Ishikawa (cell line): ENCODE measurements at regions not wholly inside any gene's neighbourhood (a gene's known extent, or its start where the extent isn't known, plus 50 kb on each side); places are given as distances from the start of the nearest gene placed in this dataset.

Experiments
- CEBPB ChIP-seq: IDR thresholded peaks from 2 replicates; pipeline ENCODE4 v1.6.1; 2012
- CREB1 ChIP-seq: IDR thresholded peaks from 2 replicates; pipeline ENCODE4 v1.6.1; 2012; ENCODE audit warnings: low read depth
- EGR1 ChIP-seq: IDR thresholded peaks from 2 replicates; pipeline ENCODE4 v1.6.1; 2012
- EP300 ChIP-seq: IDR thresholded peaks from 2 replicates; pipeline ENCODE4 v1.6.1; 2012; ENCODE audit warnings: borderline replicate concordance
- FOXM1 ChIP-seq: IDR thresholded peaks from 2 replicates; pipeline ENCODE4 v1.6.1; 2012; ENCODE audit warnings: low read depth, borderline replicate concordance
- MAX ChIP-seq: IDR thresholded peaks from 2 replicates; pipeline ENCODE4 v1.6.1; 2012
- NFIC ChIP-seq: IDR thresholded peaks from 2 replicates; pipeline ENCODE4 v1.6.1; 2012
- RAD21 ChIP-seq: IDR thresholded peaks from 2 replicates; pipeline ENCODE4 v1.6.1; 2012; ENCODE audit warnings: low read depth
- REST ChIP-seq: IDR thresholded peaks from 2 replicates; pipeline ENCODE4 v1.6.1; 2012; ENCODE audit warnings: low read depth, mild to moderate bottlenecking
- TAF1 ChIP-seq: IDR thresholded peaks from 2 replicates; pipeline ENCODE4 v1.6.1; 2012; ENCODE audit warnings: low read depth, mild to moderate bottlenecking
- TCF12 ChIP-seq: IDR thresholded peaks from 2 replicates; pipeline ENCODE4 v1.6.1; 2012; ENCODE audit warnings: low read depth
- TEAD4 ChIP-seq: IDR thresholded peaks from 2 replicates; pipeline ENCODE4 v1.6.1; 2012
- USF1 ChIP-seq: IDR thresholded peaks from 2 replicates; pipeline ENCODE4 v1.6.1; 2012
- YY1 ChIP-seq: IDR thresholded peaks from 2 replicates; pipeline ENCODE4 v1.6.1; 2012; ENCODE audit warnings: low read depth
- ZBTB7A ChIP-seq: IDR thresholded peaks from 2 replicates; pipeline ENCODE4 v1.6.1; 2012; ENCODE audit warnings: low read depth

GRCh38 chr6:105988321-105988720 is 97.8 kb upstream of the PRDM1 start:
- TF ChIP-seq TAF1, result no peak
- no peak for TF ChIP-seq REST
- TF ChIP-seq ZBTB7A, result no peak
- TF ChIP-seq CREB1, result no peak
- TF ChIP-seq CEBPB, result no peak
- TF ChIP-seq MAX, result no peak
- no peak for TF ChIP-seq USF1
- TF ChIP-seq YY1, result no peak
- TF ChIP-seq TCF12, result no peak
- no peak for TF ChIP-seq EP300
- TF ChIP-seq NFIC, result no peak
- no peak for TF ChIP-seq FOXM1

- TF ChIP-seq RAD21, result no peak
- TF ChIP-seq TCF12, result no peak
- no peak for TF ChIP-seq CEBPB
- TF ChIP-seq EGR1, result no peak
- TF ChIP-seq NFIC, result no peak
- no peak for TF ChIP-seq CREB1
Observed at GRCh38 chr6:105987516-105987915, 98.6 kb upstream of the PRDM1 start.

- TF ChIP-seq NFIC (no peak), FOXM1 (no peak), CREB1 (no peak), EGR1 (no peak), ZBTB7A (no peak), YY1 (no peak), CEBPB (no peak), REST (no peak), RAD21 (no peak), USF1 (no peak), TCF12 (no peak)
Observed at GRCh38 chr6:105986998-105987397, 99.1 kb upstream of the PRDM1 start.

- no peak for TF ChIP-seq MAX
- no peak for TF ChIP-seq RAD21
- no peak for TF ChIP-seq TAF1
- TF ChIP-seq ZBTB7A, result no peak
- no peak for TF ChIP-seq EP300
- no peak for TF ChIP-seq EGR1
- no peak for TF ChIP-seq USF1
Observed at GRCh38 chr6:105985816-105986632, 100.1 kb upstream of the PRDM1 start.

- TF ChIP-seq TEAD4, result no peak
- no peak for TF ChIP-seq CREB1
- no peak for TF ChIP-seq EGR1
- TF ChIP-seq EP300, result no peak
- TF ChIP-seq FOXM1, result no peak
Observed at GRCh38 chr6:105985098-105985815, 100.9 kb upstream of the PRDM1 start.

GRCh38 chr6:105983763-105984162 is 102.4 kb upstream of the PRDM1 start:
- TF ChIP-seq MAX (no peak), TEAD4 (no peak), EGR1 (no peak), TCF12 (no peak), FOXM1 (no peak), USF1 (no peak), CEBPB (no peak), REST (no peak), ZBTB7A (no peak), TAF1 (no peak), RAD21 (no peak)
